IPS-18a (cell line): ENCODE measurements at regions not wholly inside any gene's neighbourhood (a gene's known extent, or its start where the extent isn't known, plus 50 kb on each side); places are given as distances from the start of the nearest gene placed in this dataset.
"Not testable (repeated sequence)": the region's sequence is repeated elsewhere in the genome, so short reads cannot be mapped to it uniquely, and the experiment has no call there.

ENCODE experiments used
- H3K27ac ChIP-seq: one replicate; pipeline ENCODE4 v1.5.1; 2013; ENCODE audit warnings: low read length
- H3K27me3 ChIP-seq: one replicate; pipeline ENCODE4 v1.6.1; 2013; ENCODE audit warnings: mild to moderate bottlenecking, low read length; ENCODE audit not compliant: control insufficient read depth, insufficient read depth
- H3K36me3 ChIP-seq: one replicate; pipeline ENCODE4 v1.6.1; 2013; ENCODE audit warnings: low read depth, low read length; ENCODE audit not compliant: control insufficient read depth
- H3K4me1 ChIP-seq: one replicate; pipeline ENCODE4 v1.6.1; 2013; ENCODE audit warnings: low read depth, low read length; ENCODE audit not compliant: control insufficient read depth
- H3K4me3 ChIP-seq: one replicate; pipeline ENCODE4 v1.5.1; 2013; ENCODE audit warnings: low read length
- H3K9ac ChIP-seq: one replicate; pipeline ENCODE4 v1.6.1; 2013; ENCODE audit warnings: mild to moderate bottlenecking, low read length, moderate library complexity
- H3K9me3 ChIP-seq: one replicate; pipeline ENCODE4 v1.6.1; 2013; ENCODE audit warnings: low read depth, low read length; ENCODE audit not compliant: control insufficient read depth

- H3K27me3 ChIP-seq, result no peaks in the 10 kb centered on the region
- no peak overlapping the region for H3K9ac ChIP-seq
- no peaks in the 10 kb centered on the region for H3K4me1 ChIP-seq
- H3K36me3 ChIP-seq, result no peaks in the 10 kb centered on the region
- no peaks in the 10 kb centered on the region for H3K9me3 ChIP-seq
- no peak overlapping the region for H3K4me3 ChIP-seq
- H3K27ac ChIP-seq, result no peak overlapping the region
Measured at GRCh38 chr19:30817965-30818567, 445.9 kb downstream of the ZNF536 start.

GRCh38 chr19:30817197-30817596 lies 445.0 kb downstream of the ZNF536 start:
- H3K27ac ChIP-seq, result no peak overlapping the region
- H3K9me3 ChIP-seq, result no peaks in the 10 kb centered on the region
- no peaks in the 10 kb centered on the region for H3K27me3 ChIP-seq
- H3K36me3 ChIP-seq, result no peaks in the 10 kb centered on the region
- H3K9ac ChIP-seq, result no peak overlapping the region
- H3K4me1 ChIP-seq, result no peaks in the 10 kb centered on the region
- H3K4me3 ChIP-seq, result no peak overlapping the region

GRCh38 chr19:30815889-30816580 lies 443.9 kb downstream of the ZNF536 start:
- Histone ChIP-seq H3K9ac (no peak overlapping the region), H3K4me3 (no peak overlapping the region), H3K9me3 (no peaks in the 10 kb centered on the region), H3K27ac (no peak overlapping the region), H3K36me3 (no peaks in the 10 kb centered on the region), H3K27me3 (no peaks in the 10 kb centered on the region), H3K4me1 (no peaks in the 10 kb centered on the region)

GRCh38 chr19:30812099-30812678 lies 440.0 kb downstream of the ZNF536 start:
- H3K9ac ChIP-seq, result no peak overlapping the region
- no peak overlapping the region for H3K4me3 ChIP-seq
- H3K4me1 ChIP-seq, result no peaks in the 10 kb centered on the region
- H3K27me3 ChIP-seq, result no peaks in the 10 kb centered on the region
- H3K27ac ChIP-seq, result no peak overlapping the region
- no peaks in the 10 kb centered on the region for H3K9me3 ChIP-seq
- no peaks in the 10 kb centered on the region for H3K36me3 ChIP-seq

- no peaks in the 10 kb centered on the region for H3K36me3 ChIP-seq
- no peaks in the 10 kb centered on the region for H3K27me3 ChIP-seq
- no peaks in the 10 kb centered on the region for H3K9me3 ChIP-seq
- no peak overlapping the region for H3K27ac ChIP-seq
- H3K4me1 ChIP-seq, result no peaks in the 10 kb centered on the region
- no peak overlapping the region for H3K4me3 ChIP-seq
- H3K9ac ChIP-seq, result no peak overlapping the region
Measured at GRCh38 chr19:30811397-30812098, 439.4 kb downstream of the ZNF536 start.

GRCh38 chr19:30810726-30811125 lies 438.5 kb downstream of the ZNF536 start:
- Histone ChIP-seq H3K4me1 (peaks cover 3% of the 10 kb centered on the region), H3K36me3 (no peaks in the 10 kb centered on the region), H3K9me3 (no peaks in the 10 kb centered on the region), H3K27ac (no peak overlapping the region), H3K4me3 (no peak overlapping the region), H3K9ac (no peak overlapping the region), H3K27me3 (no peaks in the 10 kb centered on the region)

GRCh38 chr19:30807278-30807677 lies 435.1 kb downstream of the ZNF536 start:
- H3K9me3 ChIP-seq, result no peaks in the 10 kb centered on the region
- H3K27ac ChIP-seq, result no peak overlapping the region
- H3K9ac ChIP-seq, result no peak overlapping the region
- no peaks in the 10 kb centered on the region for H3K27me3 ChIP-seq
- no peak overlapping the region for H3K4me3 ChIP-seq
- peaks cover 26% of the 10 kb centered on the region for H3K4me1 ChIP-seq
- no peaks in the 10 kb centered on the region for H3K36me3 ChIP-seq

- peaks cover 26% of the 10 kb centered on the region for H3K4me1 ChIP-seq
- no peak overlapping the region for H3K9ac ChIP-seq
- no peaks in the 10 kb centered on the region for H3K9me3 ChIP-seq
- H3K4me3 ChIP-seq, result no peak overlapping the region
- H3K27me3 ChIP-seq, result no peaks in the 10 kb centered on the region
- no peaks in the 10 kb centered on the region for H3K36me3 ChIP-seq
- H3K27ac ChIP-seq, result no peak overlapping the region
Measured at GRCh38 chr19:30806311-30806710, 434.1 kb downstream of the ZNF536 start.

- Histone ChIP-seq H3K4me3 (no peak overlapping the region), H3K27me3 (peaks cover 4% of the 10 kb centered on the region), H3K4me1 (peaks cover 28% of the 10 kb centered on the region), H3K36me3 (no peaks in the 10 kb centered on the region), H3K9me3 (no peaks in the 10 kb centered on the region), H3K27ac (no peak overlapping the region), H3K9ac (no peak overlapping the region)
Measured at GRCh38 chr19:30804751-30805150, 432.6 kb downstream of the ZNF536 start.

GRCh38 chr19:30804333-30804732 lies 432.1 kb downstream of the ZNF536 start:
- peaks cover 28% of the 10 kb centered on the region for H3K4me1 ChIP-seq
- not testable (repeated sequence) for H3K9ac ChIP-seq, H3K27ac ChIP-seq, H3K27me3 ChIP-seq, H3K9me3 ChIP-seq, H3K4me3 ChIP-seq, H3K36me3 ChIP-seq

- peaks cover 28% of the 10 kb centered on the region for H3K4me1 ChIP-seq
- no peak overlapping the region for H3K4me3 ChIP-seq
- H3K27ac ChIP-seq, result no peak overlapping the region
- no peaks in the 10 kb centered on the region for H3K9me3 ChIP-seq
- no peaks in the 10 kb centered on the region for H3K36me3 ChIP-seq
- H3K9ac ChIP-seq, result no peak overlapping the region
- H3K27me3 ChIP-seq, result peaks cover 11% of the 10 kb centered on the region
Measured at GRCh38 chr19:30802424-30803013, 430.3 kb downstream of the ZNF536 start.
